ENCODE measurements at regions not wholly inside any gene's neighbourhood (a gene's known extent, or its start where the extent isn't known, plus 50 kb on each side); places are given as distances from the start of the nearest gene placed in this dataset.

DNA sequence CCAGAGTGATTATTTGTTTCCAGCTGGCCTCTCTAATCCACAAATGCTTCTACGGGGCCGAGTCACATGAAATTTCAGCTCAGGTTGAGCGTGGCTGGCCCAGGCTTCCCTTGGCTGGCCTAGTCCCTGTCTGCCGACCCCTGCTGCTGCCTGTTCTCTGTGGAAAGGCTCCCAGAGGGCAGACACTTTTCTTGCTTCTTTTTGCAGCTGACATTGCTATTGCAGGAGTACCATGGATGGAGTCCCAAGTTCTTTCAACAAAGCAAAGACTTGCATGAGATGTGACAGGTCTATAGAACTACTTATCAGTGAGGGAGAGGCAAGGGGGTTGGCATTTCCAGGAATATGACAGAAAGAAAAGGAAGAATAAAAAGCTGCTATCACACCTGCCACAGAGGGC lies 287.4 kb upstream of the ARRDC3 start:
- Mint-ChIP-seq H3K27ac (no peak overlapping the region), H3K4me1 (no peaks in the 10 kb centered on the region), H3K4me3 (no peak overlapping the region), H3K9me3 (ENCODE audit: insufficient read depth) (no peaks in the 10 kb centered on the region), H3K27me3 (no peaks in the 10 kb centered on the region)
- H3K4me2 ChIP-seq (replicated peaks; ENCODE audit: low read depth, low read length, poor library complexity, severe bottlenecking): no peak overlapping the region
- ATAC-seq (ENCODE audit: low read depth): no peak
- ChIA-PET POLR2A (no interaction called here), CTCF (no interaction called here)
- H3K9ac ChIP-seq (ENCODE audit: low read length): no peak overlapping the region
- H4K20me1 ChIP-seq (ENCODE audit: control insufficient read depth, insufficient read depth, low read length, poor library complexity, severe bottlenecking): no peaks in the 10 kb centered on the region
- no peak overlapping the region for H3K27ac ChIP-seq (ENCODE audit: low read length in 2 of 2)
- H3K9me3 ChIP-seq (ENCODE audit: control extremely low read depth in 1 of 3, control insufficient read depth in 2 of 3, insufficient read depth in 1 of 3, low read length in 2 of 3): no peaks in the 10 kb centered on the region
- no peaks in the 10 kb centered on the region for H3K27me3 ChIP-seq (replicated peaks in 1 of 4; ENCODE audit: control extremely low read depth in 1 of 4, control insufficient read depth in 3 of 4, insufficient read depth in 4 of 4, low read length in 3 of 4)
- no peak for TF ChIP-seq EZH2 (IDR thresholded peaks at IDR 0.05; ENCODE audit: borderline replicate concordance, insufficient read depth, low read depth, low read length, poor library complexity, severe bottlenecking)
- TF ChIP-seq CTCF (IDR thresholded peaks at IDR 0.05): no peak
- H3K79me2 ChIP-seq (ENCODE audit: control insufficient read depth, insufficient read depth, low read length): no peaks in the 10 kb centered on the region
- 73% methylated on average over 4 of the region's 4 CpGs for WGBS (ENCODE audit: insufficient coverage)
- H3K36me3 ChIP-seq (replicated peaks in 1 of 2; ENCODE audit: control extremely low read depth in 1 of 2, control insufficient read depth in 1 of 2, extremely low read depth in 1 of 2, insufficient read depth in 2 of 2, low read length in 1 of 2): no peaks in the 10 kb centered on the region
- no peaks in the 10 kb centered on the region for H3K4me1 ChIP-seq (ENCODE audit: control insufficient read depth in 2 of 2, insufficient read depth in 2 of 2, low read length in 2 of 2)
- intact Hi-C loops (cut with micrococcal nuclease): no loop called here
- H2AFZ ChIP-seq (ENCODE audit: insufficient read depth, low read depth, low read length, poor library complexity, severe bottlenecking): no peak overlapping the region
- DNase-seq: no peak
- H3K4me3 ChIP-seq (ENCODE audit: control extremely low read depth in 1 of 5, extremely low read depth in 1 of 5, insufficient read depth in 1 of 5, low read depth in 2 of 5, low read length in 4 of 5): no peak overlapping the region

GRCh38 chr5:91670122-91670521 lies 287.0 kb upstream of the ARRDC3 start:
- no peak overlapping the region for H3K27ac ChIP-seq (ENCODE audit: low read length in 2 of 2)
- H3K9me3 ChIP-seq (ENCODE audit: control extremely low read depth in 1 of 3, control insufficient read depth in 2 of 3, insufficient read depth in 1 of 3, low read length in 2 of 3): no peaks in the 10 kb centered on the region
- H3K27ac Mint-ChIP-seq: no peak overlapping the region
- ChIA-PET CTCF (no interaction called here), POLR2A (no interaction called here)
- H3K27me3 ChIP-seq (replicated peaks in 1 of 4; ENCODE audit: control extremely low read depth in 1 of 4, control insufficient read depth in 3 of 4, insufficient read depth in 4 of 4, low read length in 3 of 4): no peaks in the 10 kb centered on the region
- no peak overlapping the region for H3K9ac ChIP-seq (ENCODE audit: low read length)
- WGBS (ENCODE audit: insufficient coverage): 67% methylated on average over 1 of the region's 2 CpGs
- TF ChIP-seq EZH2 (IDR thresholded peaks at IDR 0.05; ENCODE audit: borderline replicate concordance, insufficient read depth, low read depth, low read length, poor library complexity, severe bottlenecking): no peak
- no peaks in the 10 kb centered on the region for H3K4me1 Mint-ChIP-seq
- no peak overlapping the region for H2AFZ ChIP-seq (ENCODE audit: insufficient read depth, low read depth, low read length, poor library complexity, severe bottlenecking)
- no peaks in the 10 kb centered on the region for H4K20me1 ChIP-seq (ENCODE audit: control insufficient read depth, insufficient read depth, low read length, poor library complexity, severe bottlenecking)
- DNase-seq: no peak
- H3K4me1 ChIP-seq (ENCODE audit: control insufficient read depth in 2 of 2, insufficient read depth in 2 of 2, low read length in 2 of 2): no peaks in the 10 kb centered on the region
- H3K4me2 ChIP-seq (replicated peaks; ENCODE audit: low read depth, low read length, poor library complexity, severe bottlenecking): no peak overlapping the region
- no peak overlapping the region for H3K4me3 ChIP-seq (ENCODE audit: control extremely low read depth in 1 of 5, extremely low read depth in 1 of 5, insufficient read depth in 1 of 5, low read depth in 2 of 5, low read length in 4 of 5)
- no peak overlapping the region for H3K4me3 Mint-ChIP-seq
- H3K27me3 Mint-ChIP-seq: no peaks in the 10 kb centered on the region
- ATAC-seq (ENCODE audit: low read depth): no peak
- H3K9me3 Mint-ChIP-seq (ENCODE audit: insufficient read depth): no peaks in the 10 kb centered on the region
- no peaks in the 10 kb centered on the region for H3K79me2 ChIP-seq (ENCODE audit: control insufficient read depth, insufficient read depth, low read length)
- intact Hi-C loops (cut with micrococcal nuclease): no loop called here
- H3K36me3 ChIP-seq (replicated peaks in 1 of 2; ENCODE audit: control extremely low read depth in 1 of 2, control insufficient read depth in 1 of 2, extremely low read depth in 1 of 2, insufficient read depth in 2 of 2, low read length in 1 of 2): no peaks in the 10 kb centered on the region

Data from B cell (primary cell).